ENCODE measurements at regions not wholly inside any gene's neighbourhood (a gene's known extent, or its start where the extent isn't known, plus 50 kb on each side); places are given as distances from the start of the nearest gene placed in this dataset.
"Not testable (repeated sequence)": the region's sequence is repeated elsewhere in the genome, so short reads cannot be mapped to it uniquely, and the experiment has no call there.

DNA sequence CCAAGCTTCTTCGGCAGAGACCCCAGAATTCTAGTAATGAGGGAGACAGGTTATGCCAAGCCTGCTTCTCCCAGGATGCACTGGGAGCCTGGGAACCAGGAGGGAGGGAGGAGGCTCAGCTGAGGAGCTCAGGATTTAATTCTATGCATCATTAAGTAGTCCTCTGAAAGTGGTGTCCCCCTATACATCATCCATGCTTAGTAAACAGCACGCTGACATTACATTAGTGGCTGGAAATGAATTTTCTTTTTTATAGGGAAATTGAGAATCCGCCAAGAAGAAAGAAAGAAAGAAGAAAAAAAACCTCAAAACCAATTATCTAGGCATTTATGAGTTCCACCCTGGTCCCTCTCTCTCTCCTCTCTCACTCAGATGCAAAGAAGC lies 63.1 kb upstream of the PAX8 start:
- TF ChIP-seq, protein P1, sequence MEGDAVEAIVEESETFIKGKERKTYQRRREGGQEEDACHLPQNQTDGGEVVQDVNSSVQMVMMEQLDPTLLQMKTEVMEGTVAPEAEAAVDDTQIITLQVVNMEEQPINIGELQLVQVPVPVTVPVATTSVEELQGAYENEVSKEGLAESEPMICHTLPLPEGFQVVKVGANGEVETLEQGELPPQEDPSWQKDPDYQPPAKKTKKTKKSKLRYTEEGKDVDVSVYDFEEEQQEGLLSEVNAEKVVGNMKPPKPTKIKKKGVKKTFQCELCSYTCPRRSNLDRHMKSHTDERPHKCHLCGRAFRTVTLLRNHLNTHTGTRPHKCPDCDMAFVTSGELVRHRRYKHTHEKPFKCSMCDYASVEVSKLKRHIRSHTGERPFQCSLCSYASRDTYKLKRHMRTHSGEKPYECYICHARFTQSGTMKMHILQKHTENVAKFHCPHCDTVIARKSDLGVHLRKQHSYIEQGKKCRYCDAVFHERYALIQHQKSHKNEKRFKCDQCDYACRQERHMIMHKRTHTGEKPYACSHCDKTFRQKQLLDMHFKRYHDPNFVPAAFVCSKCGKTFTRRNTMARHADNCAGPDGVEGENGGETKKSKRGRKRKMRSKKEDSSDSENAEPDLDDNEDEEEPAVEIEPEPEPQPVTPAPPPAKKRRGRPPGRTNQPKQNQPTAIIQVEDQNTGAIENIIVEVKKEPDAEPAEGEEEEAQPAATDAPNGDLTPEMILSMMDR (IDR thresholded peaks at IDR 0.05) = not testable (repeated sequence)
- not testable (repeated sequence) for TF ChIP-seq POLR2A (IDR thresholded peaks at IDR 0.05)

Data from body of pancreas (tissue), 4 donors.